HT-29 (cell line): ENCODE measurements at regions not wholly inside any gene's neighbourhood (a gene's known extent, or its start where the extent isn't known, plus 50 kb on each side); places are given as distances from the start of the nearest gene placed in this dataset.

ENCODE experiments used
- DNase-seq: peaks from one replicate; pipeline ENCODE4 v3.0.0-alpha.2; 2015; ENCODE audit warnings: low spot score

GRCh38 chr10:44680764-44681163 is 230.4 kb upstream of the TMEM72 start:
- no peak for DNase-seq

- DNase-seq, result no peak
Observed at GRCh38 chr10:44682507-44682906, 228.6 kb upstream of the TMEM72 start.

GRCh38 chr10:44684661-44685060 is 226.5 kb upstream of the TMEM72 start:
- DNase-seq, result no peak

- DNase-seq, result no peak
Observed at GRCh38 chr10:44685220-44685619, 225.9 kb upstream of the TMEM72 start.

GRCh38 chr10:44685747-44686146 is 225.4 kb upstream of the TMEM72 start:
- no peak for DNase-seq

GRCh38 chr10:44689368-44689767 is 221.8 kb upstream of the TMEM72 start:
- DNase-seq, result no peak

GRCh38 chr10:44696496-44696895 is 214.6 kb upstream of the TMEM72 start:
- no peak for DNase-seq

- no peak for DNase-seq
Observed at GRCh38 chr10:44697116-44697515, 214.0 kb upstream of the TMEM72 start.

GRCh38 chr10:44702531-44702930 is 208.6 kb upstream of the TMEM72 start:
- DNase-seq, result no peak

- no peak for DNase-seq
Observed at GRCh38 chr10:44703241-44704155, 207.6 kb upstream of the TMEM72 start.

GRCh38 chr10:44704616-44705015 is 206.5 kb upstream of the TMEM72 start:
- DNase-seq, result no peak

GRCh38 chr10:44706745-44707144 is 204.4 kb upstream of the TMEM72 start:
- no peak for DNase-seq

GRCh38 chr10:44713307-44713706 is 197.8 kb upstream of the TMEM72 start:
- DNase-seq, result no peak

- DNase-seq, result no peak
Observed at GRCh38 chr10:44714451-44714850, 196.7 kb upstream of the TMEM72 start.

GRCh38 chr10:44715136-44715535 is 196.0 kb upstream of the TMEM72 start:
- DNase-seq, result no peak

- no peak for DNase-seq
Observed at GRCh38 chr10:44716470-44717015, 194.6 kb upstream of the TMEM72 start.

- no peak for DNase-seq
Observed at GRCh38 chr10:44723082-44723481, 188.1 kb upstream of the TMEM72 start.

- no peak for DNase-seq
Observed at GRCh38 chr10:44723619-44724325, 187.4 kb upstream of the TMEM72 start.

- no peak for DNase-seq
Observed at GRCh38 chr10:44724415-44725174, 186.5 kb upstream of the TMEM72 start.

- no peak for DNase-seq
Observed at GRCh38 chr10:44725404-44725803, 185.7 kb upstream of the TMEM72 start.

- no peak for DNase-seq
Observed at GRCh38 chr10:44731283-44731682, 179.9 kb upstream of the TMEM72 start.
